ENCODE measurements at regions not wholly inside any gene's neighbourhood (a gene's known extent, or its start where the extent isn't known, plus 50 kb on each side); places are given as distances from the start of the nearest gene placed in this dataset.
"Not testable (repeated sequence)": the region's sequence is repeated elsewhere in the genome, so short reads cannot be mapped to it uniquely, and the experiment has no call there.

DNA sequence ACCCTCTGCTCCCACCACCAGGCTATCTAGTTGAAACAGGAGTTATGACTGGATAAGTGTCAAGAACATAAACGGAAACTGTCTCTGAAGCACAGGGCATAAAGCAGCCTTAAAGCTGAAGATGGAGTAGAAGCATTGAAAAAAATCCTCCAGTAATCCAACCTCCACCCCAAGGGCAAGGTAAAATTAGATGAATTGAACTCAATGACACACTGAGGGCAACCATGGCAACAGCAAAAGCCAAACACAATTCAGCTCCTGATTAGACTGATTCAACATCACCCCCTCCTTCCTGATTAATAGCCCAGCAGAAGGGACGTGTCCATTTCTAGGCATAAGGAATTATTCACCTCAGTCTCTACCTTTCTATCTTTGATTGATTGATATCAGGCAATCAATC is 183.2 kb upstream of the MAP3K1 start:
- intact Hi-C loops (cut with micrococcal nuclease): no loop called here

DNA sequence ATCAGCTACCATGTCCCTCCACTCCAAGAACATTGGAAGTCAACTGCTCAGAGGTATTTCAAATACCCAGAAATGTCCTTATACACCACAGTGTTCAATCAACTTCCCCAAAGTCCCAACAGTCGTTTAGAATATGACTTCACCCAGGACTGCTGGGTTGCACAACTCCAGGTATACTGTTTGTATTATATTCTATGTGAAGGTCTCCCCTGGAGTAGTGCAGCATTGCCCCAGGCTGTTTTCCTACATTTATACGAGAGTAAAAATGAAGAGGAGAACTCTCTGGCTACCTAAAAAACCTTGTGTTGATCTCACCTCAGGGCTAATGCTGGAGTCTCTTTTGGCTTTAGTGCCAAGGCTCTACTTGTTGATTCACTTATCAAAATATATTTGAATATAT is 183.6 kb upstream of the MAP3K1 start:
- intact Hi-C loops (cut with micrococcal nuclease): no loop called here

DNA sequence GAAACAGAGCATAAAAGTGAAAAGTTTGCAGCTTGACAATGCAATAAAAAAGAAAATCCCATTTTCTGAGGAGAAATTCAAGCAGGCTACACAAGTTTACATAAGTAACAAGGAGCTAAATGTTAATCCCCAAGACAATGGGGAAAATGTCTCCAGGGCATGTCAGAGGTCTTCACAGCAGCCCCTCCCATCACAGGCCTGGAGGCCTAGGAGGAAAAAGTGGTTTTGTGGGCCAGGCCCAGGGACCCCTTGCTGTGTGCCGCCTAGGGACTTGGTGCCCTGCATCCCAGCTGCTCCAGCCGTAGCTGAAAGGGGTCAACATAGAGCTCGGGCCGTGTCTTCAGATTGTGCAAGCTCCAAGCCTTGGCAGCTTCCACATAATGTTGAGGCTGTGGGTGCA is 186.7 kb upstream of the MAP3K1 start:
- intact Hi-C loops (cut with micrococcal nuclease): not testable (repeated sequence)

DNA sequence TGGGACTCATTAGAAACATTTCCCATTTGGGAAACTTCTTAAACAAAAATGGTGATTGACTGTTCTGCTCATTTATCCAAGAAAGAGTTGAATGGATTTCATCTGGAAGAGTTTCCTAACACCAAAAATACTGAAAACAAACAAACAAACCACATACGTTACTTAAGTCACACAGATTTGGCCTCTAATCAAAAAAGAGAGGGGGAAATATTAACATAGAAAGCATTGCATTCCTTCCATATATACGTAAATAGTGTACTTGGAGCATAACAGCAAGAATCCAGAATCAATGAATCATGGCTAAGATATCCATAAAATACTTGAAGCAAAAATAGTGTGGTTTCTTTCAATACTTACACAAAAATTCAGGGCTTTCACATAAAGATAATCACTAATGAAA is 189.8 kb upstream of the MAP3K1 start:
- intact Hi-C loops (cut with micrococcal nuclease): no loop called here

DNA sequence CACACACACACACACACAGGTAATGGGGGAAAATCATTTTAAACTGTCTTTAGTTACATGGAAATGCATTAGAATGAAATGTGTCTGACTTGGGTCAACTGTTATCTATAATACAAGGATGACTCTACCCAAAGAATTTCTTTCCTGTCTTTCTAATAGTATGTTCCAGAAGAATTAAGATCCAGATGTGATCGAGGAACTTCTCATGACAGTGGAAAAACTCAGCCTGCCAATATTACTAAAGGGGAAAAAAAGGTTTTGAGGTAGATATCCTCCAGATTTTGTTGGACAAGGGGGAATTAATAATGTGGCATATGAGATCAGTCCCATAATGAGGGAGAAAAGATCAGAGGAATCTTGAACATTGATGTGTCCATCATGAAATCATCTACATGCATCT is 190.6 kb upstream of the MAP3K1 start:
- intact Hi-C loops (cut with micrococcal nuclease): no loop called here

DNA sequence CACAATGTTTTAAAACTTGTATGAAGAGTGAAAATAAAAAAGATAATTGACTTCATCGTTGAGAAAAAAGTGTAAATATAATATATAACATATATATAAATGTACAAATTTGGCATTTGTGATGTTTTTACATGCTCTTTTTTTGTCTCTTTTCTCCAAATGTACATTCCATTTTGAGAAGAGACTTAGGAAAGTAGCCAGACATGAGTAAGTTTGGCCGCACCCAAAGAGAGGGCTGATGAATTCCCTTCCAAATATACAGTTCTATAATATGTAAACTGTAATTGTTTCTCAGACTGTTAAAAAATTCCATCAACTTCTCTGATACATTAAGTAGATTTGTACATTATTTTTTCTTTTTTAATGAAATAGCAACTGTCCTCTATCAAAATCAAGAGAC is 193.2 kb upstream of the MAP3K1 start:
- intact Hi-C loops (cut with micrococcal nuclease): no loop called here

DNA sequence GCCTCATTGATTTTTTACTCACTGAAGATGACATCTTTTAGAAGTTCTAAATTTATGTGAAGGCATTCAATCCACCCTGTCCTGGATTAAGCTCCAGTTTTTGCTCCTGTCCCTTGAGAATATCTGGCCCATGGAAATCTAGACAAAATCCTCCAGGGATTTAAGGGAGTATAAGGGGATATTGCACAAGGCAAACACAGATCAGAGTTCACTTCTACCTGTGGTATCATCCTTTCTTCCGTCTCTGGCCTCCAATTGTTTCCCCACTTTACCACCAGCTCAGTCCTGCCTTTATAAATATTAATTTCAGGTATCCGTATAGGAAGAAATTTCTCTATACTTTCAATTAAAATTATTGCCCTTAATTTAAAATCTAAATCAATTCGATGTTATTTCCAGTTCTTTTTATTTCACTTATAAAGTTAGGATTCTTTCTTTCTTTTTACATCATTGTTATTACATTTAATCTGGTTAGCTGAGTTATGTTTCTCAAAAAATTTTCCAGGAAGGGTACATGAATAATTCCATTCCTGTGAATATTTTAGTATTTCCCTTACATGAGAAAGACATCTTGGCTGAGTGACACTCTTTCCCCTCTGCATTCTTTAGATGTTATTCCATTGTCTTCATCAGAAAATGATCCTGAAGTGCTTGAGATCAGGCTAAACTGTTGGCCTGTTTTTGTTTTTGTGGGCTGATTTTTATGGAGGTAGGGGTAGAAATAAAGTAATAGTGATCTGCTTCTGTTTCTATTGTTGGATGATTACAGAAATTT is 194.3 kb upstream of the MAP3K1 start:
- intact Hi-C loops (cut with micrococcal nuclease): no loop called here

DNA sequence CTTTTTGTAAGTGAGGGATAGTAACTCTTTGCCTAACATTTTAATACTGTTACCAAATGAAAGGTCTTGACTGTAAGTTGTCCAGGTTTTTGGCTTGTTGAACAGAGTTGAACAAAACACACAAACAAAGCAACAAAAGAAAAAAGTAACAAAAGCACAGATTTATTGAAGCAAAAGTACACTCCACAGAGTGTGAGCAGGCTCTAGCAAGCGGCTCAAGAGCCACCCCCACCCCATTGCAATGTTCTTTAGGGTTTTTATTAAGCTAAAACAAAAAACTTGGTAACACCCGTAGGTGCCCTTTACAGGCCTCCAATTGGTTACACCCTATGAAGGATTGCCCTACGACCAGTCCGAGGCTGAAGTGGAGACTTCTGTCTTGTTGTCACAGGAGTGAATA is 197.4 kb upstream of the MAP3K1 start:
- intact Hi-C loops (cut with micrococcal nuclease): no loop called here

DNA sequence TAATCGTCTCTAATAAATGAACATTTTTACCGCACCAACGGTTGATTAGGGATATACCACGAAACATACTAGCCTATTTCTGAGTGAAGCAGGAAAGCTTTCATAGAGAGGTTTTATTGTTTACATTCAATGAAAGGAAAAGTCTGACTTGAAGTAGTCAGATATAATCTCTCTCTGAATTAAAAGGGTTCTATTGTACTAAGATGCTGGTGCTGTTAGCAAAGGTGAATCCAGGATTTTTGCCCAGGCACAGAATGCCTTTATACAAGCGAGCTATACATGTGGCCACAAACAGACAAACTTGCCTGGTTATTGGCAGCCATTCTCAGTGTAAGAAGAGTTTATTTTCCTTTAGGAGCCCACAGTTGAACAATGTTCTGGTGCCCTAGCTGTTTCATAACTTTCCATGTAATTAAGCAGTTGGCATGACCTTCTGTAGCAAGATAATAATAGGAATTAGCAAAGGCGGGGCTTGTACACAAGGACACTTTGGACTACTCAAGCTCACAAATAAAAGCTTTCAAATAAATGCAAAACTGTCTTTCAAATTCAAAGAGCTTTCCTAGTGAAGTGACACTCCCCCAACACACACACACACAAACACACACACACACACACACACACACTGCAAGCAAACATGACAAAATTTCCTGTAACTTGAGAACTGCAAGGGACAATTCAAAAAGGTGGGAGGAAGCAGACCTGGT is 198.7 kb upstream of the MAP3K1 start:
- intact Hi-C loops (cut with micrococcal nuclease): no loop called here

DNA sequence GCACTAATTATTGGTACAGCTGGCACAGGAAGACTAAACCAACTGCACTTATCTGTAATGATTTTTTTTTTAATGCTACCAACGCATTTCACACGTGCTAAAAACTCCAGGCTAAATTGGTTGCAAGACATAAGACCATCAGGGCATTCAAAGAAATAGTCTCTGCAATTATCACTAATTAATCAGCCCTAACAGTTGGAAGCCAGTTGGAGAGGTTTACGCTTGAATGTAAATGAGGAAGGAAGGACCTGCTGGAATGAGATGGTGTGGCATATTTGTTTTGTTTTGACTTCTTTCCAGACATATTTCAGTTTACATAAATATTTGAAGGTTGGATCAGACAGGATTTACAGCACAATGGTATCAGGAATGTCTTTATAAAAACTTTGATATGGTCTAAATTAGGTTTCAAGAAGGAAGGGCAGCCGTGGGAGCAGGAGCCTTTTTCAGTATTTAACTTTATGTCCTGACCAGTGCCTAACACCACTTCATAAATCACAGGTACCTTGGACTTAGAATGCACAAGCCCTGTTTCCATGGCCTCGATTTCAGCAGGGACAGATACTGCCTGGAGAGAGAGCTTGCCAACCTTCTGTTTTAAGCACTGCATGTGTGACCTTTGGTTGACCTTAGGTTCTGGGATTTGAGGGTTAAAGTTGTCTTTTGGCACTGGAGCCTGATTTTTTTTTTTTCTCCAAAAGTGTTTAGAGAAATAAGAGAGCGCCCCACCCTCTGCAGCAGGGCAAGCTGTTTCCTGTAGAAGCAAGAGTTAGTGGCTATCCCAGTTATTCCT is 199.8 kb upstream of the MAP3K1 start:
- intact Hi-C loops (cut with micrococcal nuclease): no loop called here

DNA sequence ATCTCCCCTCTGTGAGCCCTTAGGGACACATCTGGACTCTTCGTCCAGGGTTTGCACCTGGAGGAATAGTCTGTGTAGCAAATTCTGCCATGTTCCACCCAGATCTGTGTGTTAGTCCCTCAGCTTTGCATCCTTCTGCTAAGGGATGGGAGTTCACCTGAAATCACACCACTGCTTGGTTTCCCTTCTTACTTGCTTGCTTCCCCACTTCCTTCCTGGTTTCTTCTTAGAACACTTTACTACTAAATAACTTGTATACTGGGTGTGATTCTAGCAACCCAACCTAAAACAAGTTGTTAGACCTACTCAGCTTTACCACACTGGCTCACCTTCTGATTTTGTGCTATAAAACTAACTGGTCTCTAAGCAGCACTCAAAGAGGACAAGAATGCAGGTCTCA is 202.6 kb upstream of the MAP3K1 start:
- intact Hi-C loops (cut with micrococcal nuclease): loop anchor here (2.0 to 5.0 kb wide), 4 partner anchors 60 to 560 kb away; partner anchors contain the start of genes GPBP1 and MAP3K1

DNA sequence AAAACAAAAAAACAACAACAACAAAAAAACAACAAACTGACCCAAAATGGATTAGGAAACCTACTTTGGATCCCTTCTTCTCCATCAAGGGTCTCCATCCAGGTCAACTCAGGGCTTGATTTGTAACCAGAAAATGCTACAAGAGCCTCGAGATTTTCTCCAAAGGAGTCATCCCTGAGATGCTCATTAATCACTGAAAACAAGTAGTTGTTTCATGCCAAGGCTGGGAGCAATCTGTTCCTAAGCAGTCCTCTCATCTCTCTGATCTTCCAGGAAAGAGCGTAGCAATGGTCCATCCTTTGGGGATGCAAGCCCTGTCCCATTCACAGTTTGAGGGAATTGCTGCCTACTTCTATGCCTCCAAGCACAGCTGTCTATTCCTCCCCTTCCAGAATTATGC is 203.0 kb upstream of the MAP3K1 start:
- intact Hi-C loops (cut with micrococcal nuclease): loop anchor here (2.0 to 5.0 kb wide), 4 partner anchors 60 to 560 kb away; partner anchors contain the start of genes GPBP1 and MAP3K1

DNA sequence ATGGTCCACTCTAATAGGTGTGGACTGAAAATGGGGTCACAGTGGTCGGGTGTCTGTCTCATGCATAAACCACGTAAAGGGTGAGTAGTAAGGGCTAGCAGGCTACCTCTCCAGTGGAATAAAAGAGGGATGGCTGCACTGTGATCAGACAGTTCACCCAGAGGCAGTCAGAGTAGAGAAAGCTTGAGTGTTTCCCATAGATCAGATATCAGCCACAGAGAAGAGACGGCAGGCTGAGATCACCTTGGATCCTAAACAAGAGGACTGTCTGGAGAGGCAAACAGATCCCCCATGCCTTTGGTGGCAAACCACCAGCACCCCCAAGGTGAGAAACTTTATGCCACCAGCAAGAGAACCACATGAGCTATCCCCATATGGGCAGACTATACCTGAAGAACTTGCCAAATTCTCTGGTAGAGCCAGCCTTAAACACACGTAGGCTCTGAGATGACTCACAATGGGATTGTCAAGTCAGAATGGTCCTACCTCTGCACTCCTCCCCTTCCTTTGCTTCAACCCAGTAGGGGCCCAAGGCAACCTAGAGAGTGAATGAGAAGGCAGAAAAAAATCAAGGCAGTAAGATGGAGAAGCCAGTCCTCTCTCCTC is 205.2 kb upstream of the MAP3K1 start:
- intact Hi-C loops (cut with micrococcal nuclease): loop anchor here (5.0 kb wide), 3 partner anchors 62 to 562 kb away; partner anchors contain the start of gene GPBP1

DNA sequence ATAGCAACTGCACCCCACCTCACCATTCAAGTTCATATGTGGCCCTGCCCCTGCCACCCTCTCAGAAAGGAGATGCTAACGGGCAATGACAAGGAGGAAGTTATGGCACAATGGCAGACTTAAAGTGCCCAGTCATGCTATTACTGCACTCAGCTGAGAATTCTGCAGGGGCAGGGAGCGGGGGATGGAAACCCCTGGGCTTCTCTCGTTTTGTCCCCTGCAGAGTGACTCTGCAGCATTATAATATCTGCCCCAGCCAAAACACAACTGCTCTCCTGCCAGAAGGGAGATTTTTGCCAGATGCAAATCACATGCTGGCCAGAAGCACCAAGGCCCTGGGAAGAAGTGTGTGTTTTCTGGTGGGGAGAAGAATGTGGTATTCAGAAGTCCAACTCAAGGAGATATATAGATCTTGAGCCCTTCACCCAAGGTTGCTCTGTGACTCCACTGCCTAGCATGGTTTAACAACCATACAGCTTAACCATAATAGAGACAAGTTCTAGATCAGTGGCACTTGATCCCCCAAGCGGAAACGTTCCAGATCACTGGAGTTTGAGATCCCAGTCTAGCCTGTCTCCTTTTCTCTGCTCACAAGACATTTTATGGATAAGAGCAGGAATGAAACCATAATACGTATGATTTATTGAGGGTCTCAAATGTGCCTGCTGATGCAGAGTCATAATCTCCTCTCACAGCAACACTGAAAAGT is 207.0 kb upstream of the MAP3K1 start:
- intact Hi-C loops (cut with micrococcal nuclease): no loop called here

DNA sequence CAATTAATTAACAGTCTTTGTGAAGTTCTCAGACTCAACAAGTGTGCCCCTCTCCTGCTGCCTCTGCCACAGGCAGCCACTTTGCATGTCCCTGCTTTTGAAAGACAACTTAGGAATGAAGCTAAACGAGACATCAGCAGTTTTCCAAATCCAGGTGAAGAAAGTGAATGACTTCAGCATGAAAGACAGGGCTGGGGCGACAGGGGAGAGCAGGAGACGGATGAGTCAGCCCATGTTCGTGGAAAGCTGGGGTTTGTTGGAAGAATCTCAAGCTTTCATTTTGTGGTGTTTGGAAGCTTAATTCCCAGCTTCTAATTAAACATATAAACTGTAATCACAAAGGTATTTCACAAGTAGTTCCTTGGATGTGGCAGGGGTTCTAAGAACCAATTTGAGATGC is 207.8 kb upstream of the MAP3K1 start:
- intact Hi-C loops (cut with micrococcal nuclease): no loop called here

DNA sequence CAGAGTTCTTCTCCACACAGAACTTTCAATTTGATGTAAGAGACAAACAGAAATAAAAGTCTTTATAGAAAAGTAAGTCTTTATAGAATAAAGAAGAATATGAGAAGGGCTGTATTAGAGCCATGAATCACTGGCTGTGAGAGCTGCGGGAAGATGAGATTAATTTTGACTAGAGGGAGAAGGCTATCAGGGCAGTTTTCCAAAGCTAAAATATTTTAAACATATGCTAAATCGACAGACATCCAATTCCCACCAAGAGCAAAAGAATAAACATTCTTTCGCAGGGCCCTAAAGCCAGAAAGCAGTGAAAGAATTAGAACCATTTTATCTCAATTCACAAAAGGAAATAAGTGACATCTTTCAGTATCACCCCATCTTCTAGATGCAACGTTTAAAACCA is 208.3 kb upstream of the MAP3K1 start:
- intact Hi-C loops (cut with micrococcal nuclease): no loop called here

DNA sequence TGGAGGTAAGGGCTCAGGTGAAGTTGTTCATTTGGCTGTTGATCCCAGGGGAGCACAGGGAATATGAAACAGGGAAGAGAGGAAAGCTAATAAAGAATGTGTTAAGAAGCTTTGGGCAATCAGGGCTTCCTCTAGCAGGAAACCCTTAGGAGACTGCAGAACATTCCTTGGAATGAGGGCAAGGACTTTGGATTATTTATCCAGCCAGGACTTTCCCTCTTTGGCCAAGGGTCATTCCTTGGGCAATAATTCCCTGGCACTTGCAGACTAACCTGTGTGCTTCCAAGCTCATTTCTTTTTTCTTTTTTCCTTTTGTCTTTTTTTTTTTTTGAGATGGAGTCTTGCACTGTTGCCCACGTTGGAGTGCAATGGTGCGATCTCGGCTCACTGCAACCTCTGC is 209.2 kb upstream of the MAP3K1 start:
- intact Hi-C loops (cut with micrococcal nuclease): no loop called here

DNA sequence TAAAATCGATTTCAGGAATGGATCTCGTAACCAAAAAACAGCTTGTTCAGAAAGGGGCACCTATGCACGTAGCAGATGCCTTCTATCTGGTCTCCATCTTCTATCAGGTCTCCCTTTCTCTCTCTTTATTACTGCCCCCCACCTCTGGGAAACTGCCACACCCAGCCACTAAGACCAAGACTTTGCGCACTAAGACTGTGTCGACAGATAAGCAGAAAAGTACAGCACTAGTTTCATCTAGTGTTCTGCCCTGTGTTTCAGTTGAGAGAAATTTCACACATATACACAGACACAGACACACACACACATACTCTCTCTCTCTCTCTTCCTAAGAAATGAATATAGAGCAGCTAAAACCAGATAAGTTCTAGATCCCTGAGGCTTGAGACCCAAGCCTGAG is 210.1 kb upstream of the MAP3K1 start:
- intact Hi-C loops (cut with micrococcal nuclease): no loop called here

DNA sequence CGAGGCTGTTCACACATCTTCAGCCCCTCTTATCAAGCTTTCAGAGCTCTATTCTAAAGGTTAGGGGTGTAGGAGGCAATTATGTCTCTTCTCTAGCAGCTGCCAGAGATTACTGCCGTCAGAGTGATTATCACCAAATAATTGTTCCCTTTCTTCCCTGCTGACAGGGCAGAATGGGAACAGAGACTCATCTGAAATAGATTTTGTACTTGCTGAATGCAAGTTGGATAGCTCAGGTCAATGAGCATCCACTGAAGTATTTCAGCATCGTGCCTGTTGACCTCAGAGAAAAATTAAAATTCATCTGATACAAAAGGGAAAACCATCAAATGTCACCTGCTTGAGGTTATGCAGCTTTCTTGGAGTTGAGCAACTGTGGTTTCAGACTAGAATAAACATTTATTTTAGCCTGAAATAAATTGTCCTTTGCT is 213.7 kb upstream of the MAP3K1 start:
- intact Hi-C loops (cut with micrococcal nuclease): no loop called here

DNA sequence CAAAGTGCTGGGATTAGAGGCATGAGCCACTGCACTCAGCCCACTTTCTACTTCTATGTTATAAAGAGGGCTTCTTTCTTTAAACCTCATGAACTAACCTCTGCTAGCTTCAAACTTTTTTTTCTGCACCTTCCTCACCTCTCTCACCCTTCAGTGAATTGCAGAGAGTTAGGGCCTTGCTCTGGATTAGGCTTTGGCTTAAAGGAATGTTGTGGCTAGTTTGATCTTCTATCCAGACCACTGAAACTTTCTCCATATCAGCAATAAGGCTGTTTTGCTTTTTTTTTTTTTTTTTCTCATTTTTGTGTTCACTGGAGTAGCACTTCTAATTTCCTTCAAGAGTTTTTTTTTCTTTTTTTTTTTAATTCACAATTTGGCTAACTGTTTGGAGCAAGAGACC is 216.4 kb upstream of the MAP3K1 start:
- intact Hi-C loops (cut with micrococcal nuclease): no loop called here

DNA sequence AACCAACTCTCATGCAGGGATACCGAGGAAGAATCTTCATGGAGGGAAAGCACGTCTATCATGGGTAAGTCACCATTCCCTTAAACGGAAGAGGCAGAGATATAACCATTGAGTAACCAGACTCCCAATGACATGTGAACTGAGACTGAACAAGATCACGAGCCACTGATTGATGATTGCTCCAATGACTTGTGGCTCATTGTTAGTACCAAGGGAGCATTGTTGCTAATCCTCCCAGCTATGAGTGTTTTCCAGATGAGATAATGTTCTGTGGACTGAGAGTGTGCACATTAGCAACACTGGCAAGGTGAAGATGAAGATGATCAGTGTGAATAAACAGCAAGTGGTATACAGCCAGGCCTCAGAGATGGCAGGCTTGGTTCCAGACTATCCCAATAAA is 219.2 kb upstream of the MAP3K1 start:
- intact Hi-C loops (cut with micrococcal nuclease): no loop called here
